Neural progenitor cell (in vitro differentiated cells): ENCODE measurements at regions not wholly inside any gene's neighbourhood (a gene's known extent, or its start where the extent isn't known, plus 50 kb on each side); places are given as distances from the start of the nearest gene placed in this dataset.

Experiments used
- DNase-seq: peaks from one replicate; pipeline ENCODE4 v3.0.0-alpha.2; 2016; ENCODE audit warnings: low spot score
- H2AFZ ChIP-seq: fragments of 200-600 bp; sonication (generic); replicated peaks from 2 replicates; pipeline ENCODE4 v1.6.1; 2016; ENCODE audit warnings: antibody characterized with exemption
- H3F3A ChIP-seq: fragments of 200-600 bp; sonication (generic); 2 replicates; pipeline ENCODE4 v1.6.1; 2016; ENCODE audit warnings: antibody characterized with exemption, low read depth
- H3K27ac ChIP-seq: fragments of 200-600 bp; sonication (generic); 2 replicates; pipeline ENCODE4 v1.5.1; 2016; ENCODE audit warnings: mild to moderate bottlenecking
- H3K27me3 ChIP-seq: fragments of 200-600 bp; sonication (generic); 2 replicates; pipeline ENCODE4 v1.6.1; 2016; ENCODE audit warnings: mild to moderate bottlenecking, moderate library complexity
- H3K36me3 ChIP-seq: fragments of 200-600 bp; sonication (generic); 2 replicates; pipeline ENCODE4 v1.5.1; 2016
- H3K4me1 ChIP-seq: fragments of 200-600 bp; sonication (generic); 2 replicates; pipeline ENCODE4 v1.6.1; 2016; ENCODE audit warnings: mixed run types
- H3K4me2 ChIP-seq: fragments of 200-600 bp; sonication (generic); 2 replicates; pipeline ENCODE4 v1.6.1; 2016
- H3K4me3 ChIP-seq: fragments of 200-600 bp; sonication (generic); 2 replicates; pipeline ENCODE4 v1.5.1; 2016
- H3K79me2 ChIP-seq: fragments of 200-600 bp; sonication (generic); 2 replicates; pipeline ENCODE4 v1.6.1; 2016; ENCODE audit warnings: low read depth
- H3K9ac ChIP-seq: fragments of 200-600 bp; sonication (generic); 2 replicates; pipeline ENCODE4 v1.6.1; 2016
- H3K9me3 ChIP-seq: fragments of 200-600 bp; sonication (generic); 2 replicates; pipeline ENCODE4 v1.5.1; 2016; ENCODE audit warnings: low read depth
- H4K20me1 ChIP-seq: fragments of 200-600 bp; sonication (generic); 2 replicates; pipeline ENCODE4 v1.6.1; 2016; ENCODE audit warnings: low read depth
- H3K27ac Mint-ChIP-seq: 3 replicates; pipeline ENCODE4 v1.8.0; 2021; ENCODE audit warnings: mixed read lengths
- H3K27me3 Mint-ChIP-seq: 2 replicates; pipeline ENCODE4 v1.8.0; 2022; ENCODE audit warnings: low read depth, mild to moderate bottlenecking, inconsistent platforms, moderate library complexity, mixed read lengths; ENCODE audit not compliant: insufficient read depth
- H3K36me3 Mint-ChIP-seq: 3 replicates; pipeline ENCODE4 v1.8.0; 2021; ENCODE audit warnings: mixed read lengths
- H3K4me1 Mint-ChIP-seq: 3 replicates; pipeline ENCODE4 v1.8.0; 2021; ENCODE audit warnings: mixed read lengths
- H3K4me3 Mint-ChIP-seq: 3 replicates; pipeline ENCODE4 v1.8.0; 2021; ENCODE audit warnings: mild to moderate bottlenecking, moderate library complexity, mixed read lengths
- H3K9me3 Mint-ChIP-seq: 3 replicates; pipeline ENCODE4 v1.8.0; 2020; ENCODE audit warnings: mixed read lengths
- CTCF ChIP-seq: fragments of 200-600 bp; sonication (generic); IDR thresholded peaks from 2 replicates; pipeline ENCODE4 v1.5.1; 2017; ENCODE audit warnings: antibody characterized with exemption, mild to moderate bottlenecking
- EZH2 ChIP-seq: fragments of 200-600 bp; sonication (generic); IDR thresholded peaks from 2 replicates; pipeline ENCODE4 v1.6.1; 2017; ENCODE audit warnings: antibody characterized with exemption, mild to moderate bottlenecking, moderate library complexity
- EZH2phosphoT487 ChIP-seq: fragments of 200-600 bp; sonication (generic); IDR thresholded peaks from 2 replicates; pipeline ENCODE4 v1.6.1; 2017; ENCODE audit warnings: antibody characterized with exemption

- no peaks in the 10 kb centered on the region for H3K36me3 ChIP-seq
- H2AFZ ChIP-seq, result no peak overlapping the region
- no peaks in the 10 kb centered on the region for H4K20me1 ChIP-seq
- Mint-ChIP-seq H3K27me3 (no peaks in the 10 kb centered on the region), H3K4me1 (no peaks in the 10 kb centered on the region), H3K27ac (no peak overlapping the region), H3K9me3 (no peaks in the 10 kb centered on the region), H3K4me3 (no peak overlapping the region), H3K36me3 (no peaks in the 10 kb centered on the region)
- peaks cover 6% of the 10 kb centered on the region for H3K4me1 ChIP-seq
- no peaks in the 10 kb centered on the region for H3K27me3 ChIP-seq
- H3K4me2 ChIP-seq, result no peak overlapping the region
- H3K9me3 ChIP-seq, result no peaks in the 10 kb centered on the region
- no peak overlapping the region for H3K4me3 ChIP-seq
- TF ChIP-seq EZH2phosphoT487 (no peak), EZH2 (no peak), CTCF (no peak)
- H3K79me2 ChIP-seq, result no peaks in the 10 kb centered on the region
- no peak overlapping the region for H3K9ac ChIP-seq
- H3K27ac ChIP-seq, result no peak overlapping the region
- no peak for DNase-seq
- H3F3A ChIP-seq, result no peaks in the 10 kb centered on the region
Observed at GRCh38 chr3:70766301-70766700, 453.9 kb upstream of the MDFIC2 start.

- no peak overlapping the region for H3K4me3 Mint-ChIP-seq
- Histone ChIP-seq H3K9ac (no peak overlapping the region), H3K4me3 (no peak overlapping the region), H3K27ac (no peak overlapping the region), H3F3A (no peaks in the 10 kb centered on the region), H3K27me3 (no peaks in the 10 kb centered on the region), H2AFZ (no peak overlapping the region), H3K9me3 (no peaks in the 10 kb centered on the region), H3K4me2 (no peak overlapping the region), H3K79me2 (no peaks in the 10 kb centered on the region), H3K36me3 (no peaks in the 10 kb centered on the region), H3K4me1 (no peaks in the 10 kb centered on the region), H4K20me1 (no peaks in the 10 kb centered on the region)
- no peaks in the 10 kb centered on the region for H3K9me3 Mint-ChIP-seq
- no peaks in the 10 kb centered on the region for H3K36me3 Mint-ChIP-seq
- H3K27me3 Mint-ChIP-seq, result no peaks in the 10 kb centered on the region
- H3K4me1 Mint-ChIP-seq, result no peaks in the 10 kb centered on the region
- no peak for TF ChIP-seq EZH2
- DNase-seq, result no peak
- no peak overlapping the region for H3K27ac Mint-ChIP-seq
Observed at GRCh38 chr3:70763894-70764293, 451.5 kb upstream of the MDFIC2 start.

GRCh38 chr3:70757658-70758057 is 445.2 kb upstream of the MDFIC2 start:
- Mint-ChIP-seq H3K4me1 (no peaks in the 10 kb centered on the region), H3K36me3 (no peaks in the 10 kb centered on the region), H3K9me3 (no peaks in the 10 kb centered on the region), H3K4me3 (no peak overlapping the region), H3K27me3 (no peaks in the 10 kb centered on the region), H3K27ac (no peak overlapping the region)
- no peak overlapping the region for H3K4me3 ChIP-seq
- H4K20me1 ChIP-seq, result no peaks in the 10 kb centered on the region
- H3K27me3 ChIP-seq, result no peaks in the 10 kb centered on the region
- no peak overlapping the region for H3K4me2 ChIP-seq
- no peak overlapping the region for H3K27ac ChIP-seq
- no peaks in the 10 kb centered on the region for H3F3A ChIP-seq
- no peak for DNase-seq
- no peak overlapping the region for H3K9ac ChIP-seq
- H3K36me3 ChIP-seq, result no peaks in the 10 kb centered on the region
- H3K9me3 ChIP-seq, result no peaks in the 10 kb centered on the region
- TF ChIP-seq EZH2, result no peak
- no peak for TF ChIP-seq CTCF
- TF ChIP-seq EZH2phosphoT487, result no peak
- H3K79me2 ChIP-seq, result no peaks in the 10 kb centered on the region
- H3K4me1 ChIP-seq, result no peaks in the 10 kb centered on the region
- no peak overlapping the region for H2AFZ ChIP-seq

GRCh38 chr3:70755526-70755925 is 443.1 kb upstream of the MDFIC2 start:
- Histone ChIP-seq H3K79me2 (no peaks in the 10 kb centered on the region), H3K27ac (no peak overlapping the region), H3K36me3 (no peaks in the 10 kb centered on the region), H3K4me3 (no peak overlapping the region), H3F3A (no peaks in the 10 kb centered on the region), H3K9me3 (no peaks in the 10 kb centered on the region), H3K4me1 (no peaks in the 10 kb centered on the region), H3K27me3 (no peaks in the 10 kb centered on the region), H3K9ac (no peak overlapping the region), H3K4me2 (no peak overlapping the region), H2AFZ (no peak overlapping the region), H4K20me1 (no peaks in the 10 kb centered on the region)
- no peak for DNase-seq
- Mint-ChIP-seq H3K4me3 (no peak overlapping the region), H3K27me3 (no peaks in the 10 kb centered on the region), H3K4me1 (no peaks in the 10 kb centered on the region), H3K36me3 (no peaks in the 10 kb centered on the region), H3K9me3 (peaks cover 2% of the 10 kb centered on the region), H3K27ac (no peak overlapping the region)
- TF ChIP-seq CTCF (no peak), EZH2 (no peak), EZH2phosphoT487 (no peak)
